ENCODE measurements at regions not wholly inside any gene's neighbourhood (a gene's known extent, or its start where the extent isn't known, plus 50 kb on each side); places are given as distances from the start of the nearest gene placed in this dataset.
"Not testable (repeated sequence)": the region's sequence is repeated elsewhere in the genome, so short reads cannot be mapped to it uniquely, and the experiment has no call there.

DNA sequence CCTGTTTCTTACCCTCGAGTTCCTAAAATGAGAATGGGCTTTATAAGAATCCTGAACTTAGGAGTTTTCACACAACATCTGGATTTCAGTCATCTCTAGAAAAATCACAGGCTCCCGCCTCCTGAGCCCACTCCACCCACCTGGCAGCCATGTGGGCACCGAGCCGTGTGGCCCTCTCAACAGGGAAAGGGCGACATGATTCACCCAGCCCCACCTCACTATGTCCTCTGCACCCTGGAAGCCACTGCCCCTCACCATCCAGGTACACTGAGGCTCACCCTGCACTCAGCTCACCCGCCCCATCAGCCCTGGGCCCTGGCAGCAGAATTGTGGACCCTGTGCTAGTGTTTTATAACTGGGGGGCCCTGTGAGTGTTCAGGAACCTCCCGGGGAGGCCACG is 101.5 kb downstream of the SHANK2 start:
- no peak for DNase-seq

- DNase-seq: no peak
Measured at GRCh38 chr11:71148716-71149115, 103.7 kb downstream of the SHANK2 start.

DNA sequence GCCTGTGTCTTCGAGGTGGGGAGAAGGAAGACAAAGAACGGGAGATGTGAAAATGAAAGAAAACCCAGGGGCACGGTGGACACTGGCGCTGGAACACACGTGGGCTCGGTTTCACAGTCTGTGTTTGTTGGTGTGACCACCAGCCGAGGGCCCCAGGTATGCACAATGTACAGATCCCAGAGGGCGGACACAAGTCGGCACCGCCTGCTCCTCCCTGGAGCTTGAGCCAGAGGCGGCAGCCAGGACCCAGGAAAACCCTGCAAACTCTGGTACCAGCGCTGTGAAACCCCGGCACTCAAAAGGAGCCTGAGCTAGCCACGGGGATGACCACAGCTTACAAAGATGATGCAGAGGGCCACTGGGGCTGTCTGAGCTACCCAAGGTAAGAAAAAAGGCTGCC is 105.0 kb downstream of the SHANK2 start:
- no peak for DNase-seq

- DNase-seq: no peak
Measured at GRCh38 chr11:71146846-71147245, 105.5 kb downstream of the SHANK2 start.

GRCh38 chr11:71145988-71146824 is 106.2 kb downstream of the SHANK2 start:
- DNase-seq: no peak

DNA sequence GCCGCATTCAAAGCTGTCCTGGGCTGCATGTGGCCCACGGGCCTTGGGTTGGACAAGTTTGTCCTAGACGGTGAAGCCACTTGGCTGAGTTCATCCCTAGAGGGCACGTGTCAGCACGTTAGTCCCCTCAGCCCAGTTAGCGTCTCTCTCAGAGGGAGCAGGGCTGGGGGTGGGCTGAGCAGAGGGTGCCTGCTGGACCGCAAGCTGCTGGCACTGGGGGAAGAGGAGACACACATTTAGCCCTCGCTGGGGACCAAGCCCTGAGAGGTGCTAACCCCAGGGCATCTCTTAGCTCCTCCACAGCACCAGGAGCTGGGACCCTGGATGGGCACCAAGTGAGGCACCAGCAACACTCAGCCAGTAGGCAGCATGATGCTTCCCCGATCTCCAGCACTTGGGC is 107.0 kb downstream of the SHANK2 start:
- no peak for DNase-seq

DNA sequence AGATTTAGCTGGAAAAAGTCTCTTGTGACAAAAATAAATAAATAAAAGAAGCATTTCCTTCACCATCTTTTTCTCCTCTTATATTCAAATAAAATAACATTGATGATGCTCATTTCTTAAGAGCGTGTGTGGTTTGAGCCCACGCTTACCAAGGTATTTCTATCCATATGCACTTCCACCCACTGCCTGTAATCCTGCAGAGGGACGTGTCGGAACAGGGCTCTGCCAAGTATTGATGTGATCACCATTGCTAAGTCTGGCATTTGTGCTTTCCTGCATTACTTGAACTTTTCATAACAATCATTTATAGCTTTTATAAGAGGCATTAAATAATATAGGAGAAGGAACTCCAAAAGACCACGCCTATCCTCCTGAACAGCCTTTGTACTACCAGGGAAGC is 107.6 kb downstream of the SHANK2 start:
- DNase-seq: no peak

GRCh38 chr11:71144010-71144409 is 108.4 kb downstream of the SHANK2 start:
- DNase-seq: no peak

GRCh38 chr11:71140206-71140919 is 112.0 kb downstream of the SHANK2 start:
- peak; percentile 85 for DNase-seq

- peak; percentile 68 for DNase-seq
Measured at GRCh38 chr11:71139516-71140205, 112.7 kb downstream of the SHANK2 start.

- no peak for DNase-seq
Measured at GRCh38 chr11:71138737-71139425, 113.5 kb downstream of the SHANK2 start.

DNA sequence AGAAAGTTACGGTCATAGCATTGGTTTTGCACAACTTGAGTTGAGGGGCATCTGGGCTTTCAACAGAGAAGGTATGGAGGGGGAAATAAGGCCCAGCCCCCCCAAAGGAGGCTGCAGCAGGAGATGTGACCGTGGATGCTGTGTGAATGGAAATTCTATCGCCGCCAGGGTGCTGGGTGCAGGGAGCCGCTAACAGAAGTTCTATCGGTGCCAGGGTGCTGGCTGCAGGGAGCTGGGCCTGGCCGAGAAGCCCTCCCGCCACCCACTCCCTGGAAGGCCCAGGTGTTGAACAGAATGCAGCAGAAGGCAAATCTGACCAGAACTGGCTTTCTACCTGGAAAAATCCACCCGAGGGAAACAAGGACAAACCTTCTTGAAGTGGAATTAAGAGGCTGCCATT is 115.0 kb downstream of the SHANK2 start:
- no peak for DNase-seq

- no peak for DNase-seq
Measured at GRCh38 chr11:71136095-71136845, 116.1 kb downstream of the SHANK2 start.

DNA sequence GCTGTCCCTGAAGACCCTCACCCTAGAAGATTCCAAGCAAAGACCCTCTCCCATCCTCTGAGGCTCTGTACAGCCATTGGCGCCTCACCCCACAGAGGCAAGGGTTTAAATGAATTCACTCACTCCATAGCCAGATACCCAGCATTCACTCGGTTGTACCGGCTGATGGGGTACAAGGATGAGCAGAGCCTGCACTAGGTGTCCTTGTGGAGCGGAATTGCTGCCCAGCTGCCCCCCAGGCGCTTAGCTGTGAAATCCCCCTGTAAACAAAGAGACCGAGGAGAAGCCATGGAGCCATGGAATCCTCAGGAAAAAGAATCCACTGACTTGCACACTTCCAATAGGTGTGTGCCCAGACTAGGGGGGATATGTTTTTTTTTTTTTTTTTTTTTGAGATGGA is 117.3 kb downstream of the SHANK2 start:
- DNase-seq: no peak

- DNase-seq: no peak
Measured at GRCh38 chr11:71133946-71134345, 118.4 kb downstream of the SHANK2 start.

GRCh38 chr11:71131861-71132260 is 120.5 kb downstream of the SHANK2 start:
- no peak for DNase-seq

DNA sequence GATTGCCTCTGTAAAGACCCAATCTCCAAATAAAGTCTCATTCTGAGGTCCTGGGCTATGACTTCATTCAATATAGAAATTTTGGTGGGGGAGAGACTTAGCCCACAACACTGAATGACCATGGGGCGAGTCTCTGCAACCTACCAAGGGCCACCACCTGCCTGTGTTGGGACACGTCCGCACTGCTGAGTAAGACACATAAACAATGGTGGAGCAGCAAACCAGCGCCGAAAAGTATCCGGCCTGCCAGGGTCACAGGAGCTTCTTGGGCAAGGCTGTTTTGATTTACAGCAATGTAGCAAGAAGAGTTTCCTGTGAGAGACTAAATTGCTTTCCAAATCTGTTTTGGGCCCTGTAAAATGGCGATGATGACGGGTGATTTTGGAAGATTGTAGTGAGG is 122.3 kb downstream of the SHANK2 start:
- no peak for DNase-seq

GRCh38 chr11:71129624-71130023 is 122.8 kb downstream of the SHANK2 start:
- DNase-seq: no peak

GRCh38 chr11:71127806-71128205 is 124.6 kb downstream of the SHANK2 start:
- no peak for DNase-seq

- not testable (repeated sequence) for DNase-seq
Measured at GRCh38 chr11:71126401-71126800, 126.0 kb downstream of the SHANK2 start.

- no peak for DNase-seq
Measured at GRCh38 chr11:71125150-71125549, 127.2 kb downstream of the SHANK2 start.

DNA sequence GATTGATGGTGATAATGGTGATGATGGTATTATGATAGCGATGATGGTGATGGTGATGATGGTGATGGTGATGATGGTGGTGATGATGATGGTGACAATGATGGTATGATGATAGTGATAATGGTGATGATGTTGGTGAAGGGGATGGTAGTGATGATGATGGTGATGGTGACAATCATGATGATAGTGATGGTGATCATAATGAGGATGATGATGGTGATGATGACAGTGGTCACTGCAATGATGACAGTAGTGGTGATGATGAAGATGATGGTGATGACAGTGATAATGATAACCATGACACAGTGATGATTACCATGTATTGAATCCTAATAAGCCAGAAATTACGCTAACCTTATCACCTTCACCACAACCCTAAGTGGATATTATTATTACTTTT is 128.2 kb downstream of the SHANK2 start:
- no peak for DNase-seq

All from NCI-H1105 (cell line).